Glomerular visceral epithelial cell (primary cell): ENCODE measurements at regions not wholly inside any gene's neighbourhood (a gene's known extent, or its start where the extent isn't known, plus 50 kb on each side); places are given as distances from the start of the nearest gene placed in this dataset.

Experiments
- DNase-seq: peaks from one replicate; pipeline ENCODE4 v3.0.0-alpha.2; 2016; ENCODE audit errors: extremely low spot score

GRCh38 chr2:65541773-65542172 is 109.4 kb upstream of the SPRED2 start:
- no peak for DNase-seq

DNA sequence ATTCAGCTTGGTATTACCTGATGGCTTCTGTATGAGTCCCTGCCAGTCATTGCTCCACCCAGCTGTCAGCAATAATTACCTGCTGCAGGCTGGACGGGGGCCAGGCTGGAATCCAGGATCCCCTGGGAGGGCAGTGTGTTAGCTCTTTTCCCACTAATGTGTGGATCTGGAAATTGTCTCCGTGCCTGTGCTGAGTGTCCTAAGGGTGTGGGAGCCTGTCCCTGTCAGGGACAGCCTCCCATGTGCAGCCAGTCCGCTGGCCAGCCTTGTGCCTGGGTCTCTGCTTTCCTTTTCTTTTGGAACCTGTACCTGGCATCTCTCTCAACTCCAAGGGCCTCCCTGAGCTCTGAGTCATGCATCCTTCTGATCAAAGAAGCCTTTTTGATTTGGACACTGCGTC is 107.2 kb upstream of the SPRED2 start:
- DNase-seq: no peak

GRCh38 chr2:65537651-65538385 is 105.4 kb upstream of the SPRED2 start:
- no peak for DNase-seq

DNA sequence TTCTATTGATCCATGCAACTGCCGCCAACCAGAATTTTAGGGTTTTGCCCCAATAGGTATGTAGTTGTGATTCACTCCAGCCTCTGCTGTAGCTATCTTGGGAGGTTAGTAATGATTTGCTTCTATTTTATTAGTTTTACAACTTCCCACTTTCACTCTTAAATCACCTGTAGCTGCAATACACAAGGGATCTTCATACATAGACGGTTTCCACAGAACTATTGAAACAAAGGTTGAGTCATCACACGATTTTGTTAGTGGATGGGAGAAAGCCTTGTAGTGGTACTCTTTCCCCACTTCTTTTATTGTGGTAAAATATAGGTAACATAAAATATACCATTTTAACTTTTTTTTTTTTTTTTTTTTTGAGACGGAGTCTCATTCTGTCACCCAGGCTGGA is 104.2 kb upstream of the SPRED2 start:
- no peak for DNase-seq

DNA sequence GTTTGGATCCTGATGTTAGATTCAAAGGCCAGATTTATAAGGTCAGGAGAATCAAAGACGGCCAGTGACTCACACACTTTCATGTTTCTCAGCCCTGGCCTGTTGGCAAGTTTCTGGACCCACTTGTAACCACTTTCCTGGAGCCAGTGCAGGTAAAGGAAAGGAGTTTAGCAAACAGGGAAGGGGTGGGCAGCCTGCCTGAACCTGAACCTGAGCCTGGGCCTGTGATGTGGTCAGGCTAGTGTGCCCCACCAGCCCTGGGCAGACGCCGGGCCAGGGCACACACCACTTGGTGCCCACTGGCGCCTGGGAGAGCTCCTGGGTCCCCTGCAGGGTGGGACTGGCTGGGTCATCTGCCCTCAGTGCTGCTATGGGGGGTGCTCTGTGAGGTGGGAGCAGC is 100.5 kb upstream of the SPRED2 start:
- no peak for DNase-seq

- no peak for DNase-seq
Observed at GRCh38 chr2:65532326-65532725, 99.9 kb upstream of the SPRED2 start.

DNA sequence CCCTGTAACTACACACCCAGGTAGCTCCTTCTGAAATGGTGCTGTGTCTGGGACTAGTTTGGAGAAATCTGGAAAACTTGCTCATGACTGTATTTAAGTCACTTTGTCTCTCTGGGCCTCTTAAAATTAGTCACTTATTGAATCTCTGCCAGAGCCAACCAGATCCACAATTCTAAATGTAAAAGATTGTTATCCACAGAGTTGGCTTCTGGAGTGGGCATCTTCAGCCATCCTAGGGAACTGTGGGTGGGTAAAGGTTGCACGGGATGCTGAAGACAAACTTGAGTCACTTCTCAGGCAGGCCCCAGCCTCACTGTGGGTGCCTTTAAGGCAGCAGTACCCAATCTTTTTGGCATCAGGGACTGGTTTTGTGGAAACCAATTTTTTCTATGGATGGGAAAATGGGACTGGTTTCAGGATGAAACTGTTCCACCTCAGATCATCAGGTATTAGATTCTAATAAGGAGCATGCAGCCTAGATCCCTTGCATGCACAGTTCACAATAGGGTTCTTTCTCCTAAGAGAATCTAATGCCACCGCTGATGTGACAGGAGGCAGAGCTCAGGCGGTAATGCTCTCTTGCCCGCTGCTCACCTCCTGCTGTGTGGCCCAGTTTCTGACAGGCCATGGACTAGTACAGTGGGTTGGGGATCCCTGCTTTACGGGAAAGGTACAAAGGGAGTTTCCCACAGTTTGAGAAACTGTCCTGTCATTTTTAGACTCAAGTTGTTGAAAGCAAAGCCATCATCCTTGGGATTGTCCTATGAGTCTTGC is 98.3 kb upstream of the SPRED2 start:
- no peak for DNase-seq

- no peak for DNase-seq
Observed at GRCh38 chr2:65529419-65529818, 97.0 kb upstream of the SPRED2 start.

DNA sequence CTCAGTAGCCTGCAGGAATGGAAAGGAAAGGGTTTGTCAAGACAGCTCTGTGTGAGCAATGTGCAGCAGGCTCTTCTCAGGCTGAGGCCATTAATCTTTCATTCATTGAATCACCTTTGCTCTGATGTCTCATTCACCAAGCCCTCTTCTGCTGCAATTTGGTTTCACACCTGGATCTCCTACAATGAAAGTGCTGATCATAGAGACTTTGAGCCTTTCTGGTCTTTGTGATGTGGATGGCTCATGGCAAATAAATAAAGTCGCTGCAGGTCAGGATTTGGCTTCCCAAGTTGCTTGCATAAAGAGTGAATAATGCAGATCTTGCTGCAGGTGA is 95.8 kb upstream of the SPRED2 start:
- no peak for DNase-seq

DNA sequence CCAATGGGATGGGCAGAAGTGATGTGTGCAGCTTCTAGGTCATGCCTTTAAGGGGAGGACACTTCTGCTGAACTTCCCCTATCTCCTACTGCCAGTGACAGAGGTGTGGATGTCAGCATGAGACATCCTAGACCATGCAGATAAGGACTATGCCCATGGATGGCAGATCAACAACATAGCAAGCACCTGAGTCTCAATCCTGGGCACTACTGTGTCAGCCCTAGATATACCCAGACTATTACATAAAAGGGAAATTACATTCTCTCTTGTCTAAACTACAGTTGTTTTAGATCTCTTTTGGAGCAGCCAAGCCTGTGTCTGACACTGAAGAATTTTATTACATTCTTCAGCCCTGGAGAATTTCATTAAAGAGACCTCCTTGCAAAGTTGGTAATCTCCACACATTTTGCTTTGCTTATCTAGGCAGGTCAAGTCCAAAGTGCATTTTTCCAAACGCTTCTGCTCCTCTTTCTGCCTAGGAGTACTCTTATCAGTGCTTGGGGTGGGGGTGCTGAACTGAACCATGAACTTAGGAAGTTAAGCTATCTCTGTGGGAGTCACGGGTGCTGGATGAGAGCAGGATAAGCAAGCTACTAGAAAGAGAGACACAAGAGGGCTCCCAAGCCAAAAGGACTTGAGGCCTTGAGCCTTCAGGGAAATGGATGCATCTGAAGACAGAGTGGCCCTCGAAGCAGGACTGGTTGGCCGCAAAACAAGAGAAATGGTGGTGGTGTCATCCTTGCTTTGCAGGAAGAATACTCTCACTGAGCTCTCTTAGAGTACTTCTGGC is 95.2 kb upstream of the SPRED2 start:
- DNase-seq: no peak

DNA sequence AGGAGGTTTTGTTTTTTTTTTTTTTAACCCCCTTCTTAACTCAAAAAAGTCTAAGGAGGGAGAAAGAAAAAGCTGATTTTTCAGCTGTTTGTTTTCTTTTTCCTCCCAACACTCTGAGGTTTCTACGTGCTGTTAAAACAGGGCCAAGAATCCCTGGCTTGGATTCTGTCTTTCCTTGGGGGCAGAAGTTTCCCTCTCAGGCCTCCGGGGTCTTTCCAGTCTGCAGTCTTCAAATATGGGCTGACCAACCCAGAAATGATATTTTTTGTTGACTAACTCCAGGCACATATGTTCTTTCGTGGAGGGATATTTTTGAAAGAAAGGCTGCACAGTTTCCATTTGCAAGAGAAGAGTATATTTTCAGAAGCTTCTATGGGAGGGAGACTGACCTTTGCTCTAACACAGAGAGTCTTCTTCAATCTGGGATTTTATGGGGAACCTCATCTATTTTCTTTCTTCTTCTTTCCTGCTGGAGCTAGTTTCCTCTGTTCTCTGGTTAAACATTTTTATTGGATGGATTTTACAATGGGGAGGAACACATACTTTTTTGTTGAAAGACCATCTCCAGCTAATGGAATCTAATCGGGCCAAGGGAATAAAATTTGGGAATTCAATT is 93.3 kb upstream of the SPRED2 start:
- no peak for DNase-seq

DNA sequence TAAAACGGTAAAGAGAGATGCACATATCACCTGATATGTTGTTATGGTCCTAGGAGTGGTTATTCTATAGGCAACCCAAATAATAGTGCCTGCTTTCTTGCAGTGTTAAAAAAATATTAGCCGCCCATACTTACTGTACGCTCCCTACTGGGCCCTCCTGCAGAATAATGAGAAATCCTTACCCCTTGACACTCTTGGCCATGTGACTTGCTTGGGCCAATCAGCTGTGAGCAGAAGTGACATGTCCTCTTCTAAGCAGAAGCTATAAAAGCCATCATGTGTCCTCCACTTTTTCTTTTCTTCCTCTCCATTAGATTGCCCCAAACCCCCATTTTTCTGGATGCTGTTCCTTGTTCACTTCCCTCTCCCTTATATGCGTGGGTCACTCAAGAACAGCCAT is 90.5 kb upstream of the SPRED2 start:
- no peak for DNase-seq

DNA sequence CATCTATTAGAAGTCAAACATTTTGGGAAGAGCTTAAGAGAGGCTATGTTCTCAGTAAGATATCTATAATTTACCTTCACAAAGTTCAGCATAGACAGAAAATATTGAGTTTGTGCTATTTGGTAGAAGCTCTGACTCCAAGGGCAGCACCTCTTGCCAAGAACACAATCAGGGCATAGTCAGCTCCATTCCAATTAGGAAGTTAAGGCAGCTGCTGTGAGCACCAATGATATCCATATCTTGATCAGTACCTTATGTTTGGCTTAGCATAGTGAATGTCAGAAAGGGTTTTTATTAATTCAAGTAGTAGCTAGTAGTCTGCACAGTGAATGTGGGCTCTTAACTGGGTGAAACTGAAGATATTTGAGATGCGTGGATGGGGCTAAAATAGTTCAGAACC is 86.4 kb upstream of the SPRED2 start:
- no peak for DNase-seq

GRCh38 chr2:65514555-65515195 is 82.3 kb upstream of the SPRED2 start:
- DNase-seq: peak; percentile 2

GRCh38 chr2:65512783-65513182 is 80.4 kb upstream of the SPRED2 start:
- no peak for DNase-seq

DNA sequence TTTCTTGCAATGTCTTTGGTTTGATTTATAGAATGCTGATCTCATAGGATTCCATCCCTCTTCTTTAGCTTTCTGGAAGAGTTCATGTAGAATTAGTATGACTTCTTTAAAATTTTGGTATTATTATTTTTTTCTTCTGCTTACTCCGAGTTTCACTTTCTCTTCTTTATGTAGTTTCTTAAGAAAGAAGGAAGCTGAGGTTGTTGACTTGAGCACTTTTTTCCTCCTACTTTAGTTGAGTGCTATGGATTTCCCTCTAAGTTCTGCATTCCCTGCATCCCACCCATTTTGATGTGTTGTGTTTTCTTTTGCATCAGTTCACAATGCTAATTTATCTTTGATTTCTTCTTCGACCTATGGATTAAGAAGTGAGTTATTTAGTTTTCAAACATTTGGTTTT is 78.9 kb upstream of the SPRED2 start:
- DNase-seq: no peak

GRCh38 chr2:65508225-65508624 is 75.8 kb upstream of the SPRED2 start:
- no peak for DNase-seq

GRCh38 chr2:65507102-65508069 is 75.0 kb upstream of the SPRED2 start:
- no peak for DNase-seq

GRCh38 chr2:65504814-65505697 is 72.7 kb upstream of the SPRED2 start:
- no peak for DNase-seq

DNA sequence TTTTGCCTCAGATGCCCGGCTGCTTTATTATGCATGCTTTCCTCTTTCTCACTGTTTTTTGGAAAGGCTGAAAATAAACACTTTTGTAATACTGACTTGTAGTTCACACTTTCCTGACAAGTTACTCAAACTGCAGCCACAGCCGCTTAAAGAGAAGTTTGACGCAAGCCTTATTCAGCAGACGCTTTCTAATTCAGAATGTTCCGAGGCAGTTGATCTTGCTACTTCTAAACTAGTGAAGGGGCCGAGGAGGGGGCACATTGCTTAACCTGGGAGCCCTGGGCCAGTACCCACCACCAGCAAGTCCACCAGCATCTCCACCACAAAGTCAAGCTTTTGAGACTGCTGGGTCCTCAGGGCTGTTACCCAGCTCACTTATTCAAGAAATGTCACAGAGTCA is 71.8 kb upstream of the SPRED2 start:
- DNase-seq: no peak
